NCI-H187 treated with DMSO at 0.1 percent for 48 hours (cell line): ENCODE measurements at regions not wholly inside any gene's neighbourhood (a gene's known extent, or its start where the extent isn't known, plus 50 kb on each side); places are given as distances from the start of the nearest gene placed in this dataset.
A peak's percentile ranks its signal among the peaks of the same experiment; 100 is the strongest.
"Not testable (repeated sequence)": the region's sequence is repeated elsewhere in the genome, so short reads cannot be mapped to it uniquely, and the experiment has no call there.

ENCODE experiments used
- DNase-seq: peaks from one replicate; lab custom pipeline; 2025; lab: John Stamatoyannopoulos, UW

DNA sequence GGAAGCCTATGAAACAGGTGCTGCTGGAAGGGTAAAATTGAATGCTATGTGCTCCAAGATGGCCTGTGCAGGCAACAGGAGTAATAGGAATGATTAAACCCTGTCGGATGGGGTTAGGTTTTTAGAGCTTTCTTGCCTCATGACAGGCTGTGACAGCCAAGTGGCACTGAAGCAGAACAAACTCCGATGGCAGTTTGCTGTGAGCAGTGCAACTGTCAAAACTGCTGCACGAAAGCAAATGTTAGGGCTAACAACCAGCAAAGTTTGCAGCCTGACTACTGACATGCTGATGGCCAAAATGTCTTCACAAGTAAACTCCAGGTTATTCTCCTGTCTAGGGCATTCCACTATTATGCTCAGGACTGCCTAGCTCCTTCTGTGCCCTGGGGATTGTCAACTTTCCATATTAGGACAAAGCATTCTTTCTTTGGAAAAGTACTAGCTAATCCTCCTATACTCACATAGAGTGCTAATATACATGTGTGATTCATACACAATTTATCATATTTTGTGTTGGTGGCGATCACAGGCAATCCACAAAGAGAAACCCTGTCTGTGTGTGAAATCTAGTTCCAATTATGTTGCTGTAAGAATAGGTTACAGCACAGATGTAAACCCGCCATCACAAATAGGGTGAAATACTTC lies 486.6 kb upstream of the TENM3 start:
- DNase-seq, result no peak

DNA sequence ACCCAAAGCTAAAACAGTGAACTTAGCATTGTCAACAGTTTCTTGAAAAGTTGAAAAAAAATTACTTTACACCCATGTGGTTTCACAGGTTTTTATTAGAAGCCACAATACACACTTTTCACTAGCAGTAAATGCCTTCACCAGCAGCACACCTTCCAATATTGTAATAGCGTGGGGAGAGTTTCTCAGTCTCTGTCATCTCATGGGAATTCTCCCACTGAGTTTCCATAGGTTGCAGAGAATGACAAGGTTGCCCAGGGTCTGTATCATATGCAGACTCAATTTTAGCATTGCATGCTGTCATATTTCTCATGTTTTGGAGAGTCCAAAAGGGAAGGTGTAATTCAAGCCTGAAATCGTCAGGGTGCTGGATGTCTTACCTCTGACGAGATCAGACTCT lies 486.1 kb upstream of the TENM3 start:
- DNase-seq, result no peak

DNA sequence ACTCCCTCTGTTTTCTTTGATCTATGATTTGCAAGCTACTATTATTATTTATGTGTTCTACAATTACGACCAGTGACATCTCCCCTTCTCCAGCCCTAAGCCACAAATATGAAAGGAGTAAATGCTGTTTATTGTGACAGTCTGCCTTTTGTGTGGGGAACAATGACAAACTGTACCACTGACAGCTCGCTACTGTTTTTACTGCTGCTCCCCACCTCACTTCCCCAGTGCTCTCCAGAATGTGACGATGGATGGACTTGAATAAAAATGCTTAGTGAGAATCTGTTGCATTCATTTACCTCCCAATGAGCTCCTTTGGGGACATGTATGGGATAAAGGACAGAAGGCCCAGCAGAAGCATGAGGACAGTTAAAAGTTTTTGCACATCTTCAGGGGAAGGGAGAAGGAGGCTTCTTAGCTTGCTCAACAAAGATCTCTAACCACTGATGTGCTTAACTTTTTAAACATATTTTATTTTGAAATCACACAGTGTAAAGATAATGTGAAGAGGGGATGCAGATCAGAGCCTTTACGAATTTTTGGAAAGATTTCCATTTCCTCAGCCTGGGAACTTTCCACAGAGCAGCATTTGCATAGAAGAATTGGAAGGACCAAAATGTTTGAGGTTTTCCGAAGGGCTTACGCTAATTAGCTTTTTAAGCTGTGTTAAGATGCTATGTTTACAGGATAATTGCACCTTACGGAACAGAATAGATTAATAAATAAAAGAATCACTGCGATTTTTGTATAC lies 485.1 kb upstream of the TENM3 start:
- no peak for DNase-seq

DNA sequence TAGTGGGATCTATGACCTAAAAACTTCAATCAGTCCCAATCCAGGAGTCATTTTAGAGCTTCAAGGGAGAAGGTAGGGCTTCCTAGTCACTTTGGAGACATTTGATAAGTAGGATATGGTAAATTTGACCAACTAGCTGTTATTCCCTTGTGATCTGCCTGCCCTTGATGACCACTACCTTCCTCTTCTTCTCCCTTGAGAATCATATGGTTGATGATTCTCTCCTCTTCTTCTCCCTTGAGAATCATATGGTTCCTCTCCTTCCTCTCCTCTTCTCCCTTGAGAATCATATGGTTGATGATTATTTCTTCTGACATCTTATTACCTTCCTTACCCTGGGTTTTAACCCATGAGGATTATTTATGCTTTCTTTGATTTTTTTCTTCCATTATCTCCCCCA lies 482.6 kb upstream of the TENM3 start:
- DNase-seq, result no peak

DNA sequence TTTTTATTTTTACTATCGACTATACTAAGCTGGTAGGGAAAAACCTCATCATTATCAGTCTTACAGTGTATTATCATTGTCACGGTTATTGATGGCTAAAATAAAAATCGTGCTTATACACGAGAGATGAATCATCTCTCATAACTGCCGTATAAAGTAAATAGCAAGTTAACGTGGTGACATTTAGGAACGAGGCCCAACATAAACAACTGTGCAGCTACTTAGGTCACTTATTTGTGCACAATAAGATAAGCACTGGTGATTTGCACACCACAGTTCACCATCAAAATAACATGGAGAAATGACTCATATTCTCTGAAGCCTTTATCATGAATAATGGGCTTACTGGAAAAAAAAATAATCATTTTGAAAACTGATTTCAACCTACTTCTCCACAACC lies 482.0 kb upstream of the TENM3 start:
- DNase-seq, result no peak

DNA sequence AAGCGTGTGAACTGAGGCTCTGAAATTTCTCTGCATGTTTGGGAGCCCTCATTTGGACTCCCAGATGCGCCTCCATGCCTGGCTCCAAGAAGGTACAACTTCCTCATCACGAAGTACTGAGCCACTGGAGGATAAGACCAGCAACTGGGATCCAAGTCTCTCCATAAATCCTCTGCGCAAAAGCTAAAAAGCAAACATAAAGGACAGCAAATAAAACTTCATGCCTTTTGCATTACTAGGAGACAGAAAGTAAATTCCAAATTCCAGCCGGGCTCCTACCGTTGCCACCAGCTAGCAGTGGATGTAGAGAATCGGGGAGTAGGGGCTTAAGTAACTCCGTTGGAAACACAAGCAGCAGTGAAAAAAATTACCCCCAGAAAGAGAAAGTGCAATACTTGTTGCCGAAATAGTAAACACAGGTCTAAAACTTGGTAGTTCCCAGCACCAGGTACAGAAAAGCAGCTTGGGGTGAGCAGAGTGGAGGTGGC lies 477.1 kb upstream of the TENM3 start:
- DNase-seq, result no peak

DNA sequence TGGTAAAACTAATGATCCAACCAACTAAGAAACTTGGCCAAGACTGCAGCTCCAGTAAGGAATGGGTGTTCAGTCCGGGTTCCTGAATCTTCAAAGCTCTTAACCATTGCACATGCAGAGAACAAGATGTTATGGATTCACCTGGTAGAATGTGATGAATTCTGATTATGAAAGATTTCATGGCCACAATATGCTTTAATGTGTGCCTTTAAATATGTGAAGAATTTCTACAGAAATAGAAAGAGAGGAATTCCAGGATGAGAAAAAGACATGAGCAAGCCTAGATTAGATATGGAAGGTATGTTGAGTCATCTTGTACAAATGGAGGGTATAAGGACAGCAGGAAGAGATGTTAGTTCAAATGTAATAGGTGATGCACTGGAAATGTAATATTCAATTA lies 472.2 kb upstream of the TENM3 start:
- DNase-seq, result no peak

DNA sequence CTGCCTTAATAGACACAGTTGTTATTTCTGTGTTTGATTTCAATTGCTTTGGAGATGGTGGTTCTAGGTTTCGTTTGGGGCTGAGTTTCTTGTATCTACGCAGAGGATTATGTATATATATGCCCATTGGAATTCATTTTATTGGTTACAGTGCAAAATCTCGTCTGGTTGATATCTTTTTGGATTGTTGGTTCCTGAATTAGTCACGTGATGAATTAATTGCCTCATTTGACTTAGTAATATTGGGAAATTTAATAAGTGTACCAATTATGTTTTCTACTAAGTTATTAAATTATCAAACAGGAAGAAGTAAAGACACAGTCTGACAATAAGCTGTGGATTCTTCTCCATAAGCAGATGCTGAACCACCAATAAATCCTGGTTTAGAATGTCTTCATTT lies 467.9 kb upstream of the TENM3 start:
- DNase-seq, result no peak

DNA sequence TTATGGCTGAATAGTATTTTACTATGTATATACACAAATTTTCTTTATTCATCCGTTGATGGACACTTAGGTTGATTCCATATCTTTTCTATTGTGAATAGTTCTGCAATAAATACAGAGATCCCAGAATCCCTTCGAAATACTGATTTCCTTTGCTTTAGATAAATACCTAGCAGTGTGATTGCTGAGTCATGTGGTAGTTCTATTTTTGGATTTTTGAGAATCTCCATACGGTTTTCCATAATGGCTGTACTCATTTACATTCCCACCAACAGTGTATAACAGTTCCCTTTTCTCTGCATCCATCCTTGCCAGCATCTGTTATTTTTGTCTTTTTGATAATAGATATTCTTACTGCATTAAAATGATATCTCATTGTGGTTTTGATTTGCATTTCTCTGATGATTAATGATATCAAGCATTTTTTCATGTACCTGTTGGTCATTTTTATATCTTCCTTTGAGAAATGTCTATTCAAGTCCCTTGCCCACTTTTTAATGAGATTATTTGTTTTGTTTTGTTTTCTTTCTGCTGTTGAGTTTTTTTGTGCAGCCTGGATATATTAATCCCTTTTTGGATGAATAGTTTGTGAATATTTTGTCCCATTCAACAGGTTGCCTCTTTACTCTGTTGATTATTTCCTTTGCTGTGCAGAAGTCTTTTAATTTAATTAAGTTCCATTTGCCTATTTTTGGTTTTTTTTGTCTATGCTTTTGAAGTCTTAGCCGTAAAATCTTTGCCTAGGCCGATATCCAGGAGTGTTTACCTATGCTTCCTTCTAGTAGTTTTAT lies 466.7 kb upstream of the TENM3 start:
- no peak for DNase-seq

DNA sequence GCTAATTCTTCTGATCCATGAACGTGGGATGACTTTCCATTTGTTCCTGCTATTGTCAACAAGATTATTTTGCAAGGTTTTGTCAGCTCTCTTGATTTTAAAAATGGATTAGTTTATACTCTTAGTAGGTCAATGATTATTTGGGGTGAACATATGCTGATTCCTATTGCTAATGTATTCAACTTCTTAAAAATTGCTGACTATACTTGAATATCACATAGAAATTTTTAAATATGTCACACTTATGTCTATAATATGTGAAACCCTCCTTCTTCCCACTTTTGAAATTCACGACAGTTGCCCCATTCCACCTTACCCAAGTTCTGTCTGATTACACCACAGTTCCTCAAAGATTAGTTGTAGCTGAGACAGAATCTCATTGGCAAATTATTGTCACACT lies 465.7 kb upstream of the TENM3 start:
- DNase-seq, result no peak

DNA sequence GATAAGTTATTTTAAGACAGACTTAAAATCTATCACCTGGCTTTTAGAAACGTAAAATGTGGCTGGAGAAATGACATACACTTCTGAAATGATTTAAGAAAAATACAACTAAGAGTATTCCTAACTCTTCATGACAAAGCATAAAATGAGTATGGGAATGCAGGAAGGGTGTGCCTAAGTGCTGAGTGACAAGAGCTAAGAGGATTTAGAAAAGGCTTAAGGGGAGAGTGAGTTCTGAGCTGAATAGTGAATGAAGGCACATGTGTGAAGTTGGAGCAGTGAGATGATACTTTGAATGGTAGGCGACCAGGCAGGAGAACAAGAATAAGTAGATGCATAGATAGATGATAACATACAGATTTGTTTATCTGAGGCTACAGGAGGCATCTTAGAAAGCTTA lies 458.3 kb upstream of the TENM3 start:
- DNase-seq, result no peak

DNA sequence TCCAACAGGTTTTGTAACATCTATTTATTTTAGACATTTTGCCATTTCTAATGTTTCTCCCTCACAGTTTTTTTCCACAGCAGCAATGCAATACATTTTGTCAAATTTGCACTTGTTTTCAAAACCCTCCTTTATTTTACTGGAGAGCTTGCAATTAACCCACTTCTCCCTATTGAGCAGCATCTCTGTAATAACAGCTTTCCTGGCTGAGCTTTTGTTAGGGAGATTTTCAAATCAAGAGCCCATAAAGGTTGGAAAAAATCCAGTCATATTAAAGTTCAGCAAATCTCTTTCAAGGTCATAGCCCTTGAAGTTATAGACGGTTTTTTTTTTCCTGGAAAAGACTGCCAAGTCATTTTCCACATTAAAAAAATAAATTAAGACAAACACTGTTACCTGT lies 450.6 kb upstream of the TENM3 start:
- DNase-seq, result no peak

DNA sequence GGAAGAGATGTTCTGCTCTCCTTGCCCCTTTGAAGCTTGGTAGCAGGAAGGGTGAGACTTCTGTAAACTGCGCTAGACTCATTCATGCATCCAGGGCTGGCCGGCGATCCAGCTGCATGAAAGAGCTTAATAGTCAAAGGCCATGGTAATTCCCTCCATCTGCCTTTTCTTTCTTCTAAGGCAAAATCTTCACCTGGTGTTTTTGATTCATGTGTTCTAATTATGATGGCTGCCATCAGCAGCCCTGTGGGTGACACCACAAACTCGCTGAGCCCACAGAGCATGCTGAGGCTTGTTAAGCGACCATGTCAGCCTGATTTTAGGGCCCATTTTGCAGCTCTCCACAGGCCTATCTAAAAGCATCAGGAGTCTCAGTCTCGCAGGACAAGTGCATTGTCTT lies 450.1 kb upstream of the TENM3 start:
- peak; percentile 41 for DNase-seq

DNA sequence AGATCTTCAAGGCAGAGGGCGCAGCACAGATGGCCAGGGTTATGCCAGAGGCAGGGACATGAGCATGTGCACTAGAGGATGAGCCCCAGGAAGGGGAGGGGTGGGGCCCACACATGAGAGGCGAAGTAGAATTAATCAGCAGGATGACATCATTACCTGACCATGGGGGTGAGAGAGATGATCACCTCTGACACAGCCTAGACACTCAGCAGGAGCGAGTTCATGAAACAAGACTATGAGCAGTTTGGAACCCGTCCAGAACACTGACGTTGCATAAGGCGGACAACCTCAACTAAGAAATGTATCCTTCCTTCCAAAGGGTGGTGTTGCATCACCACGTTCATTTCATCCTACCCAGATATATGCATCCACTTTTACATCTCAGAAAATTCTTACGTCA lies 446.7 kb upstream of the TENM3 start:
- no peak for DNase-seq

DNA sequence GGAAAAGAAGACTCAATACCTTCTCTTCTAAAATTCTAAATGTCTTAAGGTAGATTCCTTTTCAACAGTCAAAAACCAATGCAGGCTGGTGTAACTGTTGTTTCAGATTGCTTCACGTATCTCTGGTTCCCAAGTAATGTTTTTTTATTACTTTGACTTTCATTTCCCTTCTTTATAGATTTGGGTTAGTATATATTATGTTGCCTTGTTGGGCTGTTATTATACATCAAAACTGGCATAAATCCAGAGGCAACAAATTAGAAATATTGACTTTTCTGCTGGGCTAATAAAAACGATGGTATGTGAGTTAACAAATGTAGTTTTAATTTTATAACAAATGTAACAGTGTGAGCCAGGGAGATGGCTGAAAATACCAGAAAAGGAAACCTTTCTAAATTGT lies 444.7 kb upstream of the TENM3 start:
- DNase-seq, result no peak

DNA sequence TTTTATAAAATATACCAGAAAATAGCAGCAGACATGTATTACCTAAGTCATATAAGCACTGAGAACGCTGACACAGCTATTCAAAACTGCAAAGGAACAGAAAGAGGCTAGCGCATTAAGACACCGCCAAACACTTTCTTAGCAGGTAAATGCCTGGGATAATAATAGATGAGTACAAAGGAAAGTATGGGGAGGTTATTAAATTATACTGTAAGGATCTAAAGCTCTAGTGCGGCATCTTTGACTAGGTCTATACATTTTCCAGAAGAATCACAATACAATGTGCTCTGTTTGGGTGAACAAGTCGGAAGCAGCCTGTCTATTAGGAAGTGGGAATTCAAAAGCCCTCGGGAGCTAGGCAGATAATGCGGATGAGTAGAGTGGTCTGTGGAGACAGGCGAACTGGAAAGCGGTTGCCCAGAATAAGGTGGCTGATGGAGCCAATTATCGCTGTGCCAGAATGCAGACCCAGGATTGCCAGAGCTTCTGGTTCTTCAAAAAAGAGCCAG lies 443.6 kb upstream of the TENM3 start:
- no peak for DNase-seq

DNA sequence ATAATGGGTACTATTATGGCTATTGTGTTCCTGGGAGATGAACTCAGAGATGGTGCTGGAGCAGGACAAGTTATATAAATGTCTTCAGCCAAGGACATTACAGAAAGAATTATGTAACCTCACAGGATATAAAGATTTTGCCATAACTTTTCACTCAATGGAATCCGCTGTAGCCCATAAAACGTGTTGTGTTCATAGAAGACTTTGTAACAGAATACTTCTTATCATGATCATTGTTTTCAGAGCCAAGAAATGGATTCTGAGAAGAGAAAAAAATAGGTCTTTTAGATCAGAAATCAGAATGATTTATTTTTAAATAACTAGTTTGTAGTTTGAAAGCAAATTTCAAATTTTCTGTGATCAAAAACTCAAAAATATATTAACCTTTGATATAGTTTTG lies 441.0 kb upstream of the TENM3 start:
- DNase-seq, result no peak

DNA sequence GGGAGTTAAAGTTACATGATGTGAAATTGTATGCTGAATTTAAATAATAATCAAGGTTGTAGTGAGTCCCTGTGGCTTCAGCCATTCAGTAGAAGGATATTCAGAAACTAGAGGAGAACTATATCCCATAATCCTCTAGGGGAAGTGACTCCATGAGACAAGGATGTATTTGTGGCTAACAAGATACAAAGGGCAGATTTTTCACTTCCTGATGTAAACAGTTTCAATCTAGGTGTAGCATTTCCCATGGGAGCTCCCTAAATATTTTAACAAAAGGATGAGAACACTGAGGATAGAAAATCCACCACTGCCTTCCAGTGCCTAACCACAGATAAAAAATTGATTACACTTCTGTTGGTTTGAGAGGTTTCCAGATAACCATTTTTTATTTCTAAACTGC lies 435.4 kb upstream of the TENM3 start:
- no peak for DNase-seq

DNA sequence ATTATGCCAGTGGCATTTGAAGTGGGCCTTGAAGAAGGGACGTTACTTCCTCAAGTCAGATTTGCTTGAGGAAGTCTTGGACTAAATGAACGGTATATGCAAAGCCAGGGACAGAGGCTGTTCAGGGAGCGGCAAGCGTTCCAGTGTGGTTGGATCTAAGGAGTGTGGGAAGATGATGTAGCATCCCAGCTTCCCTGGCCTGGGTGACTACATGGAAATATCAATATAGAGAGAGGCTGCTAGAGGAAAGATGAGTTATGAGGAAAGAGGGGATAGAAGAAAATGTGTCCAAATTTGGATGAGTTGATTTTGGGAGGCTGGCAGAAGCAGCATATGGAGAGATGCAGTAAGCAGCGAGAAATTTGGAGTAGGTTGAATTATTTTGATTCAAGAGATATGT lies 432.5 kb upstream of the TENM3 start:
- no peak for DNase-seq

DNA sequence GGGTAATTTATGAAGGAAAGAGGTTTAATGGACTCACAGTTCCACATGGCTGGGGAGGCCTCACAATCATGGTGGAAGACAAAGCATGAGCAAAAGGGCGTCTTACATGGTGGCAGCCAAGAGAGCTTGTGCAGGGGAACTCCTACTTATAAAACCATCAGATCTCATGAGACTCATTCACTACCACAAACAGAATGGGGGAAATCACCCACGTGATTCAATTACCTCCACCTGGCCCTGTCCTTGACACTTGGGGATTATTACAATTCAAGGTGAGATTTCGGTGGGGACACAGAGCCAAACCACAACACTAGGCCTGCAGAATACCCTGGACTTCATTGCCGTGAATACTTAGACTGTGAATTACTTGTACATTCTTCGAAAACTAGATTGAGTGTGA lies 431.7 kb upstream of the TENM3 start:
- DNase-seq, result not testable (repeated sequence)

DNA sequence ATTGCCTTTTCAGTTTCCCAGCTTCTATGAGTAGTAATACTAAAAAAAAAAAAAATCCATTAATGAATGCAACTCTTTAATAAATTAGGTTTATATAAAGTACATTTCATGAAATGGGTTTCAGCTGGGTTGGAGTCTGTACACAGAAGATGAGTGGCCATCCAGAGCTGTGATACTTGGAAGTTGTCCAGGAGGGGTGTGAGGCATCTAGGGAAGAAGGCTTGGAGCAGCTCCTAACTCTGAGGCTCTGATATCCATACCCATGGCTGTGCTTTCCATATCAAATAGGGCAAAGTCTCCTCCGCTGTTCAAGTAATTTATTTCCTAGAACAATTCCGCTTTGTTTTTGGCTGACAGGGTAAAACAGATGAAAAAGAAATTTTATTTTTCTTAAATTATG lies 423.3 kb upstream of the TENM3 start:
- no peak for DNase-seq

DNA sequence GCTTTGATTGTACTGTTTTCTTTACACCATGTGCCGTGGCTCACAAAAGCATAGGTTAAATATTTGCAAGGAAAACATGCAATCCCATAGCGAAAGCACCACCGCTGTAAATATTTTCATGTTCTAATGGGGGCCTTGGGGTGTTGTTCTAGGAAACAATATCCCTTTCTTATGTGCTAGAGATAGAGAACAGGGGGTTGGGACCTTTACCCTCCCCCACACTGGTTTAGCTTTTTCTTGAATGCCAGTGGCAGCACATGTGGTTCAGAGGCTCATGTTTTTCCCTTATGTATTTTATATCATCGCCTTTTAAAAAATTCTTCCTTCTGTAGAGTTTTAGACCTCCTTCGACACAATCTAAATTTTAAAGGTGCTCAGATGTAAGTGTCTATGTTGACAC lies 422.6 kb upstream of the TENM3 start:
- DNase-seq, result no peak
